GM13977 (cell line): ENCODE measurements at regions not wholly inside any gene's neighbourhood (a gene's known extent, or its start where the extent isn't known, plus 50 kb on each side); places are given as distances from the start of the nearest gene placed in this dataset.

Experiments used
- DNase-seq: peaks from one replicate; pipeline ENCODE4 v3.0.0; 2012; ENCODE audit warnings: low spot score
- CTCF ChIP-seq: IDR thresholded peaks from 2 replicates; pipeline ENCODE4 v1.5.1; 2012; ENCODE audit warnings: mild to moderate bottlenecking, control low read depth; ENCODE audit not compliant: insufficient read depth; ENCODE audit errors: extremely low read depth, missing control alignments
- in situ Hi-C: fragments of 300-500 bp; cut with MboI; formaldehyde crosslinking; loops from one replicate; pipeline ENCODE4 v1.12.0; 2022; ENCODE audit warnings: low sequenced_read_pairs, low pct_unique_long_range_greater_than_20kb, mixed read lengths, inconsistent platforms; ENCODE audit not compliant: unreplicated experiment

DNA sequence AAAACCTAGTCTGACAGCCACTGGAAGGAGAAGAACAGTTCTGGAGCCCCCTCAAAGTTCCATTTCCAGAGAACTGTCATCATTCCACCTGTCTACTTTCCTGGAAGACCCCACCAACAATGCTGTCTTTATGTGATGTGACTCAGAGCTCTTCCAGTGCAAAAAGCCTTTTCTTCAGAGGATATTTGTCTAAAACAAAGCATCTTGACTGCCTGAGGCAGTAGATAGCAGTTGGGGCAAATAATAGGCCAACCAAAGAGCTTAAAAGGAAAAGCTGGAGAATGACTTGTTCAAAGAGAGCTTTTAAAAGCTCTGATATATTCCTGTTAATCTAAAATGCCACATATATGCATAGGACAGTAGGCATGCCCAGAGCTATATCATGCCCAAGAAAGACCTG lies 62.6 kb downstream of the MIS18A start:
- in situ Hi-C loops: no loop called here
- DNase-seq: no peak

DNA sequence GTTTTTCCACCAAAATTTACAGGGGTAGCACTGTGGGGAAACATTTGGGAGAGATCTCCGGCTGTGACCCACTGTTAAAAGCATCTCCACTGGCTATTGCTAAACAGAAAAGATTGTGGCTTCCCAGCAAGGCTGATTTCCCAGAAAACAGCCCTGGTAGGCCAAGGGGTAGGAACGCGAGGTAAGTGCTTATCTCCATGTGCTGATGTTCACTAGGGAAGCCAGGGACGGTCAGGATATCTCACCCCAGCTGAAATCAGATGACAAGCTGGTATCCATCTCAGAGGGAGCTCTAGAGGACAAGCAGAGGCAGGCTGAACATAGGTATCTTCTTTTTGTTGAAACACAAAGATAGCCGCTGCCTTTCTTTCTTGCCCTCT lies 63.6 kb downstream of the MIS18A start:
- in situ Hi-C loops: no loop called here
- DNase-seq: no peak
- TF ChIP-seq CTCF: no peak

More for the DNA sequence above, 62.6 kb downstream of the MIS18A start:
- no peak for TF ChIP-seq CTCF

DNA sequence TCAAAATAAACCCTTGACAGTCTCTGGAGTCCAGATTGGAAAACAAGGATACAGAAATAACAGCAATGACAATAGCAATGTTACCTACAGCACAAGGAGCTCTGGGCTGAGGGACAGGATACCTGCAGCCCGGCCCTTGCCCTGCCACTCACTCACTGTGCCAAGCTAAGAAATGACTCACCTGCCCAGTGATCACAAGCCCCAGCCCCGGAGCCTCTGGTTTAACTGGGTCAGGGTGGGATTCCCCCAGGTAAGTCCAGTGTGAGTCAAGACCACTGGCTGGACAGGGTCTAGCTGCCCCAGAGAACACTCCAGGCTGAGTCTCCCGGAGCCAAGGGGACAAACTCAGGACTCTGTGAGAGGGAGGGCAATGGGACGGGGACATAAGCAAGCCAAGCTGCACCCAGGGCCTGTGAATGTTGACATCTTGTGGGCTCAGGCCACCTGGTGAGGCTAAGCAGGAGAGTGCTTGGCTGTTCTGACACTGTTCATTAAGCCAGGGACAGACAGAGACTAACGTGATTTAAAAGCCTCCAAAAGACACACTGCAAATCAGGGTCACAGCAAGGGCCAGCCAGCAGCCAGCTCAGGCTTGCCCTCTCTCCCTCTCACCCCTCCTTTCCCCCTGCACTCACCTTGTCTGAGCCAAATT lies 64.1 kb downstream of the MIS18A start:
- TF ChIP-seq CTCF: no peak
- in situ Hi-C loops: no loop called here

GRCh38 chr21:32212116-32212515 lies 66.7 kb downstream of the MIS18A start:
- no peak for DNase-seq
- TF ChIP-seq CTCF: no peak
- in situ Hi-C loops: no loop called here

More for the DNA sequence above, 64.1 kb downstream of the MIS18A start:
- no peak for DNase-seq

- no peak for TF ChIP-seq CTCF
- DNase-seq: no peak
- in situ Hi-C loops: no loop called here
These were observed 67.5 kb downstream of the MIS18A start for GRCh38 chr21:32211306-32211705.

DNA sequence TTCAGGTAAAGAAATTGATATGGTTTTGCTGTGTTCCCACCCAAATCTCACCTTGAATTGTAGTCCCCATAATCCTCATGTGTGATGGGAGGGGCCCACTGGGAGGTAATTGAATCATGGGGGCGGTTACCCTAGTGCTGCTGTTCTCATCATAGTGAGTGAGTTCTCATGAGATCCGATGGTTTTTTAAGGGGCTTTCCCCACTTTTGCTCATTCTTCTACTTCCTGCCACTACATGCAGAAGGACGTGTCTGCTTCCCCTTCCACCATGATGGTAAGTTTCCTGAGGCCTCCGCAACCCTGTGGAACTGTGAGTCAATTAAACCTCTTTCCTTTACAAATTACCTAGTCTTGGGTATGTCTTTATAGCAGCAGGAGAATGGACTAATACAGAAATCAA lies 69.3 kb downstream of the MIS18A start:
- in situ Hi-C loops: no loop called here
- no peak for TF ChIP-seq CTCF
- DNase-seq: no peak

DNA sequence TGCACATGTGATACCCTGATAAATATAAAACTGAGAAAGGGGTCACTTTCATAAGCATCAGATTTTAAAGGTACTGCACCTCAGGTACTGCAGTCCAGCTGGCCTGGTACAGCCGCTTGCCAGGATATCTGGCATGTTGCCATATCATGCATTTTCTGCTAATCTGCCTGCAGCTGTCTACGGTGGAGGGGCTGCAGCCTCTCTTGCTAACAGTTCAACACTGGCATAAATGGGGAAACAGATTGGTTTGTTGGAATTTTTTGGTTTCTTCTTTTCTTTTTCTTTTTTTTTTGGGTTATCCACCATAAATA lies 71.5 kb downstream of the MIS18A start:
- no peak for DNase-seq
- TF ChIP-seq CTCF: no peak
- in situ Hi-C loops: no loop called here
